HG03060 (cell line): ENCODE measurements at regions not wholly inside any gene's neighbourhood (a gene's known extent, or its start where the extent isn't known, plus 50 kb on each side); places are given as distances from the start of the nearest gene placed in this dataset.
"Not testable (repeated sequence)": the region's sequence is repeated elsewhere in the genome, so short reads cannot be mapped to it uniquely, and the experiment has no call there.

Experiments used
- ATAC-seq: cut with Tn5 transposase; IDR thresholded peaks from one replicate; pipeline ENCODE4 v1.9.1; 2021; ENCODE audit warnings: low read depth, moderate number of reproducible peaks; ENCODE audit not compliant: unreplicated experiment

DNA sequence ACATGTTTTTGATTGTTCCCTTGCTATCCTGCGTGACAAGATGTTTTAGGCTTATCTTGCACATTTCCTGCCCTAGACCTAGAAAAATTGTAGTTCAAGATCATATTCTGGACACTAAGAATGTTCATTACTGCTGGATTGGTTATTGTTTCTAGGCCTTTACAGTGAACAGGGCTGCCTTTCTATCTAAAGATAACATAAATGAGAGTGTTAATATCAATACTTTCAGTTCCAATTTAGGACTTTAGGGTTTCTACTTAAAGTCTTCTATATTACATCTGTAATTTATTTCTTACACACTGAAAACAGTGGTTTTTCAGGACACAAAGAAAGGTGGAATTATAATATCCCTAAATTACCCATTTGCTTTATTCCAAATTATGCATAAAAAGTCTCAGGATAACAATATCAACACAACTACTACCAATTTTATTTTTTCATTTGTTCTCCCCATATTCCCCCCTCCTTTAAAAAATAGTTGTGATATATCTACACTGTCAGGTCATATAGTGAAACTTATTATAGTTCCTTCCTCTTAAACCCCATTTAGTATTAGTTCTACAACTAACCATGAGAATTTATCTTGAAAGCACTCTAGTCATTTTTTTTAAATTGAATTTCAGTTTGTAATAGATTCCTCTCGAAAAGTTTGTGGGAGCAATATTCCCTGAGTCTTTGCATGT lies 293.9 kb upstream of the RIOK2 start:
- peak; percentile 47 for ATAC-seq

DNA sequence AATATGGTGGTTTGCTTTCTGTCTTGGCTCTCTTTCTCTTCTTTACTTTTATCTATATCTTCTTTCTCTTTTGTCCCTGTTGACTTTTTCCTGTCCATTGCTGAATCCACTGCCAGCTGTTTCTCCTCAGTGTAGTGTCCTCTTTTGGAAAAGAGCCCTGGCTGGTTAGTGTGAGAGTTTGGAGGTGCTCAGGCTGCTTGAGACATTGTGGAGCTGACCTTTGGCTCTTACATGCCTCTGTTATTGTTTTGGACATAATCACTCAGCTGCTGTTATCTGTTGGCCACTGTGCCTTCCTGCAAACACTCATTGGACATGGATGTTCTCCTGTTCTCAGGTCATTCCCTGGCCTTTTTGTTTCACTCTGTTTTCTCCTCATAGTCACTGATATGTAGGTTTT lies 295.4 kb upstream of the RIOK2 start:
- ATAC-seq: no peak

DNA sequence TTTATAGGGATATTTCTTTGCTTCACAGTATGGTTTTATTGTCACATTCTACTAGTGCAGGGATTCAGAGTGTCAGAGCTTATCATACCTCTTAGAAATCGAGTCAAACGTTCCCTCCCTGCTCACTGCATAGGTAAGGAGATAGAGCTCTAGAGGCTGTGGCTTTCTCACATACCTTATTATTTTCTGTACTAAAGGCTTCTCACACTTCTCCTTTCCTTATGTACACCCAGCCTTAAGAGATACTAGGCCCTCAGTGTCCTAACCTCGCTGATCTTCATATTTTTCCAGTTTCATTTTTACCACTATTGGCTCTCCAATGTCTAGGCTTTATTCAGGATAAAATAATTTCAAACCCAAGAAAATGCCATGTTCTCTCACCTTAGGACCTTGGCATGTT lies 297.3 kb upstream of the RIOK2 start:
- ATAC-seq: peak; percentile 37

DNA sequence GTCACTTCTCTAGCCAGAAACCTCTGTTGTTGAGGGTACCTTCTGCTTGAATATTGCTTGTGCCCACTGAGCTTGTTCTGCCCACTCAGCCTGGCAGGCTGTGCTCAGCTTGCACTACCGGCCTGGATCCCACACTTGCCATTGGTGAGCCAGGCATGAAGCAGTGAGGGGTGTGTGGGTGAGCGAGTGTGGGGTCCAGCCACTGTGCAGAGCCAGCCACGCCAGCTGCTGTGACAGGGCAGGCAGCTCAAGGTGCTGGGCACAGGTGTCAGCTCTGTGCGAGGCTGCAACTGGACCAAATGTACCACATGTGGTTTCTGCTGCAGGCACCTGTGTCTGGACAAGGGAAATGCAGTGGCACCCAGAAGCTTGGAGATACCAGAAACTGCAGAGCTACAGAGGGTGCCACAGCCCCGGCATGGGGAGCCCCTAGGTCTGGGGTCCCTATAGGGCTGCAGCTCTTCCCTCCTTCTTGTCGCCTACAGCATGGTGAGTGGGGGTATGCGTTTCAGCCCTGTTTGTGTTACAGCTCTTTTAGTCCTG lies 305.1 kb upstream of the RIOK2 start:
- no peak for ATAC-seq

DNA sequence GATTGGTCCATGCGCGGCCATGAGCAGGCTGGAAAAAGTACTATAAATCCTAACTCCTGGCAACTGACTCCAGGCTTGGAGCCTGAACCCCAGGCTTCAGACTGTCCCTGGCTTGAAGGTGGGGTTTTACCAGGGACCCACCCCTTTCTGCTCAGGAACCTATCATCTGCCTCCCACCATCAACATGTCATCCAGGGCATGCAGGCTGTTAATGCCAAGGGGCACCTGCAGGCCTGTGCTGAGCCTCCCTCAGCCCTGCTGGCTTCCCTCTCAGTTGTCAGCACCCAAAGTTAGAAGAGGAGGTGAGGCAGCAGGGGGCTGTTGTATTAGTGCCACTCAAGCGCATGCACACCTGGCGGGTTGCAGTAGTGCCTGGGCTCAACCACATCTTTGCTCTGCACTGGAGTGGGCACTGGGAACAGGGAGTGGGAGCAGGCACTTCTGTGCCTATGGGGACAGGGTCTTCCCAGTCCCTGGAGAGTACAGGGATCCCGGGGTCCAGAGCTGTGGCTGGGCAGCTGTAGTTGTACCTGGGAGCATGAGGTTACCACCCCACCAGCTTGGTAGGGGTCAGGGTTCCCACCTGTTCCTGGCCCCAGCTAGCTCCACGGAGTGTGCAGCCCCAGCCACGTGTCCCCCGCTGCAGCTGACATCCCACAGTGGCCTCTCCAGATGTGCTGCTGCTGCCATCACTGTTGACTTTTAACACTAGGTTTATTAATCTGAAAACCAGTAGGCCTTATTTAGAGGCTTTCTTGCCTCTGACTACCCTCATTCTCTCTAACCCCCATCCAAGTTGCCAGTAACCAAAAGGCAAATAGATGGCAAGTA lies 306.2 kb upstream of the RIOK2 start:
- no peak for ATAC-seq

DNA sequence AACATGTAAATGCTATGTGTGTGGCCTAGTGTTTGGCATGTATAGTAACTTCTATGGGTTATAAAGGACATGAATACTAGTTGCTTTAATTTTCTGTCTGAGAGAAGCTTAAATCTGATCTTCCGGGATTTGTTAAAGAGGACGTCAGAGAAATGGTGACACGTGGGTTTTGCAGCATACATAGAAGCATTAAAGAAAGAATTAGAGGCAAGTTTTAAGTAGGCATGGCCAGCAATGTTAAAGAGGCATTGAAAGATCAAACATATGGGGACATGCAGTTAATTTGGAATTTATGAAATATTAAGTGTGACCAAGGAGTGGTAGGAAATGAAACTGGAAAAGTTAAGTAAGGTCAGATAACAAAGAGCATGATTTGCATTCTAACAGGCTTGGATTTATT lies 311.4 kb upstream of the RIOK2 start:
- no peak for ATAC-seq

DNA sequence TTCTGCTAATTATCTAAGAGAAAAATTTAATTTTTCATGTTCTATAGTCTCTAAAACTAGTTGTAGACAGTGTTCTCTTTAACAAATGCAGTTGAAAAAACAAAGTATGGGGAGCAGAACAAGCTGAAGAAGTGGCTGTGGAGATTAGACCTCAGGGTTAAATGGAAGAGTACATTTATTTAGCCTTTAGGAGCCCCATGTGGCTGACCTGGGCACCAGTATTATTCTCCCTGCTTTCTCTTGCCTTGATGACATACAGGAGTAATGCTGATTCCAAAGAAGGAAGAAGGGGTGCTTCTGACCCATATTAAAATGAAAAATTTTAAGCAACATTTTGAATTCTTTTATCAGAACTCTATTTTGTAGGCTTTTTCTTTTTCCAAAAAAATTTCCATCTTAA lies 312.3 kb upstream of the RIOK2 start:
- no peak for ATAC-seq

DNA sequence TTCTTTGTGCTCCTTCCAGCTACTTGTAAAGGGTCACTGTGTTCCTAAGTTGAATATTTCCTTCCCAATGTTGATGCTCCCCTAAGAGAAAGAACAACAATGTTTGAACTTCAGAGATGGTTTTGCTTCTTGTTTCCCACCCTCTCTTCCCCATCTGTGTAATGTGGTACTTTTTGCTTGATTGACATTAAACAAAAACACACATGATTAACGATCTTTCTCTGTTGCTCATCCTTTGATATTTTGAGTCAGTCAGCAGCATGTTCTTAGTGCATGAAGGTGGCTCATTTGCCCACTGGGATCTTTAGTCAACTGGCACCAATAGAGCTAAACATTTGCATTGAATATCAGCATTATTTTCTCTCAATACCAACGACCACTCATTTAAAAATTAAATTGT lies 313.0 kb upstream of the RIOK2 start:
- no peak for ATAC-seq

DNA sequence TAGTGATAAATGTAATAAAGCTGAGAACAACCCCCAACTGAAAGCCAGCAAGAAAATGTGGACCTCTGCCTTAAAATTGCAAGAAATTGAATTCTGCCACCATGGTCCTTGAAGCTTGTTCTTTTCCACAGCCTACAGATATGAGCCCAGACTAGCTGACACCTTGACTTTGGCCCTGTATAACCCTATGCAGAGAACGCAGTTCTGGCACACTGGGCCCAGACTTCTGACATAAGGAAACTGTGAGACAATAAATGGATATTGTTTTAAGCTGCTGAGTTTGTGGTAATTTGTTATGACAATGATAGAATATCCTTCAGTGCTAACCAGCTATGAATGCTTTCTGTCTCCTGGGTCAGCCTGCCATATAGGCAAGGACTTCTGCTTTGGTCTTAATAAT lies 315.6 kb upstream of the RIOK2 start:
- no peak for ATAC-seq

DNA sequence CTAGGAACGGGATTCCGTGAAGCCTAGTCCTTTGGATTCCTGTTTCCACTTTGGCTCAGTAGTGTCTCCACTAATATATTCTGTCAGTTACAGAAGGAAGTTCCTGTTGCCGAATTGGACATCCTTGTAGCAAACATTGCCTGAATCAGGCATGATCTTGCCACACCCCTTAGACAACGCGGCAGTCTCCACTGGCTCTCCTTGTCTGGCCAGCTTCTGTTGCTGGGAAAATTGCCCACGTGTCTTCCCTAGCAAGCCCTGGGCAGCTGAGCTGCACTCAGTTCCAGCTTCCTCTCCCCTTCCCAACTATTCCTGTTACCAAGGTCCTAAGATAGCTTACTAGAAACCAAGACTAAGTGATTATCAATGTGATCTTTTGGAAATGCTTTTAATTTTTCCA lies 316.6 kb upstream of the RIOK2 start:
- no peak for ATAC-seq

DNA sequence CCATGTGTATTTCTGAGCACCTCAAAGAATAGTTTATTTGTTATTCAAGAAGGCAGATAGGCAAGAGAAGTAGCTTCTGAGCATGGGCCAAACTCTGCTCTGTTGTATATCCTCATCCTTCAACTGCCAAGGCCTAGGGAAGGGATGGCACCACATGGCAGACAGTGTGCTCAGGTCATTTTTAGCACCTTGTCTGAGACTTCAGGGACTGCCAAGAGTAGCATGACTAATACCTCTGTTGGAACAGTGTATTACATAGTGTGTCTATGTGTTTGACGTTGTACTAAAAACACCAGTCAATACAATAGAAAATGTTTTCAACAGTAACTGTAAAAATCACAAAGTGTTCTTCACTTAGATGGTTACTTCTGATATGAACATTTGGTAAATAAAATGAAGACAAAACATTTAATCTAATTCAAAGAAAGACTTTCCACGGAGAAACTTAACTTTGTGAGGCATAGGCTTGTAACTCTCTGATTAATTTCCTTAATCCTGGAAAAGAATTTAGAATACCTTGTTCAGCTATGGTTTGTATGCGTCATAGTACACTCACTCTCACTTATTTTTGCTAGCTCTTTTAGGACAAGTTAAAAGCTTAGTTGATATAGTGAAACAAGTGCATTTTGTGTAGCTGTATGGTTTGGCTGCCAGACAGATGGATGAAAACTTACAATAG lies 318.4 kb upstream of the RIOK2 start:
- no peak for ATAC-seq

DNA sequence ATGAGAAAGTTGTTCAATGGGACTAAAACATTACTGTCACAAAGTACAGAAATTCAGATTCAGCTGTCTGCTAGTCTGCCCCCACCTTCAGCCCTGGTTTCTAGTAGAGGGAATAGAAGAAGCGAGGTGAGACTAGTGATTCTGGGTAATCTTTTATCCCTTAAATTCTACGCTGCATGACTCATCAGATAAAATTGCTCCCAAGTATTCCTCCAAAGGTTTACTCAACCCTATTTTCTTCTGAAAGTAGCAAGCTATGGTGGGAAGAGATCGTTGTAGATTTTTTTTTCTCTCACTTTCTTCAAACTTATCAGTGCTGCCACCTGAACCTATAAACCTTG lies 318.9 kb upstream of the RIOK2 start:
- no peak for ATAC-seq

DNA sequence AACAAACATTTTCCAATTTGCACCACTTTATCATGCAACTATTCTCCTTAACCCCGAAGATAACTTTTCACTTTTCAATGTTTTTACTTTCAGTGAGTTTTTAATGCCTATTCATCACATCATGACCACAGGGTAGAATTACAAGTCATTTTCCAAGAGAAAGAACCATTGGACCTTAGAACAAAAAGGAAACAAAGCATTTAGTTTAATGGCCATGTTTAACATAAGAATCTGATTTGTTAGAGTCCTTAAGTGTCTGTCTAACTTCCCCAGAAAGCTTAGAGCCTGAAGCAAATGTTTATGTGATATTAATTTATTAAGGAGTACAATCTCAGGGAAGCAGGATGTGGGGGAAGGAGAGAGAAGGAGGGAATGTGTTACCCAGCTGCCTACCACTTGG lies 325.8 kb upstream of the RIOK2 start:
- no peak for ATAC-seq

DNA sequence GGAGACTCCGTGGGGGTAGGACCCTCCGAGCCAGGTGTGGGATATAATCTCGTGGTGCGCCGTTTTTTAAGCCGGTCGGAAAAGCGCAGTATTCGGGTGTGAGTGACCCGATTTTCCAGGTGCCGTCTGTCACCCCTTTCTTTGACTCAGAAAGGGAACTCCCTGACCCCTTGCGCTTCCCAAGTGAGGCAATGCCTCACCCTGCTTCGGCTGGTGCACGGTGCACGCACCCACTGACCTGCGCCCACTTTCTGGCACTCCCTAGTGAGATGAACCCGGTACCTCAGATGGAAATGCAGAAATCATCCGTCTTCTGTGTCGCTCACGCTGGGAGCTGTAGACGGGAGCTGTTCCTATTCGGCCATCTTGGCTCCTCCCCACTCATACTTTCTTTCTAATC lies 336.5 kb upstream of the RIOK2 start:
- not testable (repeated sequence) for ATAC-seq

DNA sequence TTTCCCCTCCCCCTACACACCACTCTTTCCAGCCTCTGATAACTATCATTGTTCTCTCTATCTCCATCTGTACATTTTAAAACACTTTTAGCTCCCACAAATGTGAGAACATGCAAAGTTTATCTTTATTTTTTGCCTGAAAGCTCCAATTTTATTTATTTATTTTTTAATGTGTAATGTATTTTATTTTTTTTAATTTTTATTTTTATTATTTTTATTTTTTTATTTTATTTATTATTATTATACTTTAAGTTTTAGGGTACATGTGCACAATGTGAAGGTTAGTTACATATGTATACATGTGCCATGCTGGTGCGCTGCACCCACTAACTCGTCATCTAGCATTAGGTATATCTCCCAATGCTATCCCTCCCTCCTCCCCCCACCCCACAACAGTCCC lies 340.3 kb upstream of the RIOK2 start:
- not testable (repeated sequence) for ATAC-seq

DNA sequence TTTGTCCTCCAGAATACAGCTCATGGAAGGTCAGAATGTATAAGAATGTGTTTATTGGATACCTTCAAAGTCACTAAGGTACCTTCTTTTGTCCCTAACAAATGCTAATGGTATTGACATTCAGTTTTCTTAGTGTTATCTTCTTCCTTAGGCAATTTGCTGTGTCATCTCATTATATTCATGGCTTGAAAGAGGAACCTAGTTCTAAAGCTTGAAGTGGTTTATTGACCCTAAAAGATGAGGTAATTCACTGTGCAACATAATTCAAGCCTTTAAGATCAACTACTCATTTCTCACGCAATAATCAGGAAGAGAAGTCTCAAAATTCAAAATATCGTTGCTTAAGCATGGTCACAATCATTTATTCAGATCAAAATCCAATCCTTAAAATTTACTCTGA lies 342.7 kb upstream of the RIOK2 start:
- ATAC-seq: no peak

DNA sequence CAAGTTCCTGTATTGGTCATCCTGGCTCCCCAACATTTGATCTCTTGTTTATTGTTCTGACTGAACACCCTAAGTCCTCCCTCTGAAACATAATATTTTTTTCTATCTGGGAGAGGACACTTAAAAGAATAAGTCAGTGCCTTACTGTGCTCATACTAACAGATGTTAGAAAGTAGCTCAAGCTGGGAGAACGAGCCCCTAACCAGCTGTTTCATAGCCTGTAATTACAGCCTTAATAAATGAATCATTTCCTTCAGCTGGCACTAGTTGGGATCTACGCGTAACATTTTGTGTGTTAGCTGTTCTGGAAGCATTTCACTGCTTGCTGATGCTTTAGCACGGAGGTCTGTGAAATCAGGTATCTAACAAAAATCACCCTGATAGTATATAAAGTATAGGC lies 345.9 kb upstream of the RIOK2 start:
- ATAC-seq: no peak

DNA sequence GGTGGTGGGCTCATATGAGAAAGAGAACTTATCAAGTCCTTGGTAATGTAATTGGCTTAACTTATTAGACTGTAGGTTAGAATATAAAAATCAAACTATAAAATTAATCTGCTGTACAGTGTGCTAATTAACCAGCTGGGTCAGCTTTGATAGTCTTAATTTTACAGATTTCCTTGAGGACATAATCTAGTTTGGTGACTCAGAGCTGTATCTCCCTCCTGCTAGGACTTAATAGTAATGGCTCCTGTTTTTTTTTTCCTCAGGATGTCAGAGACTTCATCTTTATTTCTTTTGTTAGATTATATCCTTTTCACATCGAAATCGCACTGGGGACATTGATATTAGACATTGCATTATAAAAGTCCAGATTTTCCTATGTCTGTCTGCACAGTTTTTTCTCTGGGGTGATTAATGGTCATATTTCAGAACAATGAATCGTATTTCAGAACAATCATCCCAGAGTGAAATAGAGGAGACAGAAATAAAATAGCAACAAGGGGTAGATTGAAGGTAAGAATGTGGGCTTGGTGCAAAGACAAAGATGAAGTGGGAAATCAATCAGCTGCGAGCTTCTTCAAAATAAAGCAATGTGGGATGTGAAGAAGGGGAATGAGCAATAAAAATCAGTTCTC lies 346.4 kb upstream of the RIOK2 start:
- ATAC-seq: no peak

DNA sequence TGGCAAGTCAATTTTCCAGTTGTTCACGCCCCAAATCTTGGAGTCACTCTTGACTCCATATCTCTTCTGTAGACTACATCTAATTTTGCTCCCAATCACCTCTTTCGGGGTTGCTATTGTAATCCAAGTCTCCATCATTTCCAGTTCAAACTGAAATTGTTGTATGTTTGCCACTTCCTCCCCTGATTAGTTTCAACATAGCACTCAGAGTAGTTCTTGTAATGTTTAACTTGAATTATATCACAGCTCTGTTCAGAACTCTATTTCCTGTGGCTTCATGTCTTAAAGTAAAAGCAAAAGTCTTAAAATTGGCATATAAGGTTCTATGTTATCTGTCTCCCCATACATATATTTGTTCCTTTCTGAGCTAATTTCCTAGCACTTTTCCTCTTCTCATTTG lies 348.5 kb upstream of the RIOK2 start:
- no peak for ATAC-seq

DNA sequence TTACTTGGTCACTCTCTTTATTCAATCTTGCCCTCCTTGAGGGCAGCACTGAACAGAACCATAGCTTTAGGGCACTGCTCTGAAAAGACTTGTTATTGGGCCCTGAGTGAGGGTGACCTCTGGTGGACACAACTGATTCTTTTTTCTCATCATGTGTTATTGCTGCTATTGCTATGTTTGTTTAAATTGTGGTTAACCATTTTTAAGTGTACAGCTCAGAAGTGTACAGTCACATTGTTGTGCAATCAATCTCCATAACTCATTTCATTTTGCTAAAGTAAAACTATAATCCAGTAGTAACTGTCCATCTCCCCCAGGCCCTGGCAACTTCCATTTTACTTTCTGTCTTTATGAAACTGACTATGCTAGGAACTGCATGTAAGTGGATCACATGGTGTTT lies 351.1 kb upstream of the RIOK2 start:
- peak; percentile 72 for ATAC-seq

DNA sequence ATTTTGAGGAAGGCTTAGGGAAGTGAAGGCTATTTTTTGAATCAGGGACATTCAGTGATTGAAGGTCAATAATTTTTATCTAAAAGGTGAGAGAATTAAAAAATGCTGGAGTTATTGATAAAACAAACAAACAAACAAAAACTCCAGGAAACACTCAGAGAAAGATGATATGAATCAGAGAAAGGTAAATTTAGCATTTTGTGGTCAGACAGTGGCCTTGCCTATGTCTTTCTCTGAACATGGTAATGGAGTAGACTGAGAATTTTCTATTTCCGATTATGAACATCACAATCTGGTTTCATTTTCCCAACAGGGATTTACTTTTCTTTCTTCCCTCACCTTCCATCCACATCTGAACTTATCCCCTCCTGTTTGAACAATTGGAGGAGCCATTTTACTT lies 353.6 kb upstream of the RIOK2 start:
- ATAC-seq: no peak
